H54 (cell line): ENCODE measurements at regions not wholly inside any gene's neighbourhood (a gene's known extent, or its start where the extent isn't known, plus 50 kb on each side); places are given as distances from the start of the nearest gene placed in this dataset.

Experiments
- DNase-seq: peaks from one replicate; pipeline ENCODE4 v3.0.0; 2011; ENCODE audit warnings: low spot score, mixed read lengths; ENCODE audit not compliant: insufficient read length
- FAIRE-seq: peaks from 3 replicates; lab custom pipeline; 2011; peaks lifted over from hg19 to GRCh38; lab: Jason Lieb, UNC
- POLR2A ChIP-seq: IDR thresholded peaks from 2 replicates; pipeline ENCODE4 v1.6.1; 2011; ENCODE audit warnings: low read depth, mild to moderate bottlenecking, low read length

GRCh38 chr20:11375966-11376365, 541.7 kb upstream of the BTBD3 start:
- TF ChIP-seq POLR2A, result no peak
- DNase-seq (no peak), FAIRE-seq (no peak)

GRCh38 chr20:11376420-11376819, 541.3 kb upstream of the BTBD3 start:
- no peak for TF ChIP-seq POLR2A
- FAIRE-seq (no peak), DNase-seq (no peak)

GRCh38 chr20:11376998-11377397, 540.7 kb upstream of the BTBD3 start:
- TF ChIP-seq POLR2A, result no peak
- no peak for DNase-seq
- FAIRE-seq, result no peak

- TF ChIP-seq POLR2A, result no peak
- no peak for FAIRE-seq
- DNase-seq, result no peak
Observed at GRCh38 chr20:11377761-11378160, 539.9 kb upstream of the BTBD3 start.

GRCh38 chr20:11378252-11378651, 539.4 kb upstream of the BTBD3 start:
- FAIRE-seq (no peak), DNase-seq (no peak)
- no peak for TF ChIP-seq POLR2A

GRCh38 chr20:11379257-11380011, 538.3 kb upstream of the BTBD3 start:
- FAIRE-seq, result no peak
- no peak for DNase-seq
- TF ChIP-seq POLR2A, result no peak

GRCh38 chr20:11380283-11380682, 537.4 kb upstream of the BTBD3 start:
- FAIRE-seq, result no peak
- TF ChIP-seq POLR2A, result no peak
- DNase-seq, result no peak

GRCh38 chr20:11387189-11387754, 530.4 kb upstream of the BTBD3 start:
- DNase-seq (peak; percentile 5), FAIRE-seq (peak; percentile 86)
- TF ChIP-seq POLR2A, result no peak

GRCh38 chr20:11389186-11389585, 528.5 kb upstream of the BTBD3 start:
- FAIRE-seq (no peak), DNase-seq (no peak)
- TF ChIP-seq POLR2A, result no peak

GRCh38 chr20:11391591-11391990, 526.1 kb upstream of the BTBD3 start:
- DNase-seq, result no peak
- TF ChIP-seq POLR2A, result no peak
- FAIRE-seq, result no peak

GRCh38 chr20:11394145-11394833, 523.4 kb upstream of the BTBD3 start:
- TF ChIP-seq POLR2A, result no peak
- DNase-seq (no peak), FAIRE-seq (no peak)

- no peak for TF ChIP-seq POLR2A
- FAIRE-seq (no peak), DNase-seq (no peak)
Observed at GRCh38 chr20:11395581-11395980, 522.1 kb upstream of the BTBD3 start.

- no peak for DNase-seq
- TF ChIP-seq POLR2A, result no peak
- FAIRE-seq, result no peak
Observed at GRCh38 chr20:11401988-11402387, 515.7 kb upstream of the BTBD3 start.

- no peak for FAIRE-seq
- no peak for DNase-seq
- TF ChIP-seq POLR2A, result no peak
Observed at GRCh38 chr20:11403711-11404110, 514.0 kb upstream of the BTBD3 start.
